ENCODE measurements at regions not wholly inside any gene's neighbourhood (a gene's known extent, or its start where the extent isn't known, plus 50 kb on each side); places are given as distances from the start of the nearest gene placed in this dataset.

DNA sequence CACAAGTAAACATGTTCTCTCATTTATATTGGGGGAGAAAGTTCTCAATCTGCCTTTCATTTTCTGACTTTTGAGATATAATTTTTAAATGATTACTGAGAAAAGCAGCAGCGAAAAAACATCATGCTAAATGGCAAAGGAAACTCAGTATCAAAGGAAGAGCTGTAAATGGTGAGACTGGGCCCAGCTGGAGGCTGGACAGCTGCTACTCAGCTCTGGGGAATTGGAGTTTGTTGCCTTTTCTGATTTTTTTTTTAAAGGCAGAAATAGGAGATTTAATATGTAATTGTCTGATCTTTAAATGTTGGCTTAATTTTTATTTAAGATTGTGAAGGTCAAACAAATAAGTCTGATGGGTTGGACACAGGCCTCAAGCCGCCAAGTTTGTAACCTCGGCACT lies 137.1 kb upstream of the TACR1 start:
- Histone ChIP-seq H3K9me3 (no peaks in the 10 kb centered on the region), H3K27me3 (no peaks in the 10 kb centered on the region), H3K4me3 (no peak overlapping the region), H3K36me3 (no peaks in the 10 kb centered on the region), H3K27ac (no peak overlapping the region), H3K4me1 (no peaks in the 10 kb centered on the region)
- WGBS (ENCODE audit: insufficient coverage, low coverage, low lambda C conversion rate, missing lambda C conversion rate), result 71% methylated on average over 3 of the region's 3 CpGs
- ATAC-seq, result no peak
- TF ChIP-seq, protein P1, sequence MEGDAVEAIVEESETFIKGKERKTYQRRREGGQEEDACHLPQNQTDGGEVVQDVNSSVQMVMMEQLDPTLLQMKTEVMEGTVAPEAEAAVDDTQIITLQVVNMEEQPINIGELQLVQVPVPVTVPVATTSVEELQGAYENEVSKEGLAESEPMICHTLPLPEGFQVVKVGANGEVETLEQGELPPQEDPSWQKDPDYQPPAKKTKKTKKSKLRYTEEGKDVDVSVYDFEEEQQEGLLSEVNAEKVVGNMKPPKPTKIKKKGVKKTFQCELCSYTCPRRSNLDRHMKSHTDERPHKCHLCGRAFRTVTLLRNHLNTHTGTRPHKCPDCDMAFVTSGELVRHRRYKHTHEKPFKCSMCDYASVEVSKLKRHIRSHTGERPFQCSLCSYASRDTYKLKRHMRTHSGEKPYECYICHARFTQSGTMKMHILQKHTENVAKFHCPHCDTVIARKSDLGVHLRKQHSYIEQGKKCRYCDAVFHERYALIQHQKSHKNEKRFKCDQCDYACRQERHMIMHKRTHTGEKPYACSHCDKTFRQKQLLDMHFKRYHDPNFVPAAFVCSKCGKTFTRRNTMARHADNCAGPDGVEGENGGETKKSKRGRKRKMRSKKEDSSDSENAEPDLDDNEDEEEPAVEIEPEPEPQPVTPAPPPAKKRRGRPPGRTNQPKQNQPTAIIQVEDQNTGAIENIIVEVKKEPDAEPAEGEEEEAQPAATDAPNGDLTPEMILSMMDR (IDR thresholded peaks at IDR 0.05), result no peak
- TF ChIP-seq POLR2A (IDR thresholded peaks at IDR 0.05), result no peak
- no peak for DNase-seq
- intact Hi-C loops (cut with DNase I), result no loop called here

DNA sequence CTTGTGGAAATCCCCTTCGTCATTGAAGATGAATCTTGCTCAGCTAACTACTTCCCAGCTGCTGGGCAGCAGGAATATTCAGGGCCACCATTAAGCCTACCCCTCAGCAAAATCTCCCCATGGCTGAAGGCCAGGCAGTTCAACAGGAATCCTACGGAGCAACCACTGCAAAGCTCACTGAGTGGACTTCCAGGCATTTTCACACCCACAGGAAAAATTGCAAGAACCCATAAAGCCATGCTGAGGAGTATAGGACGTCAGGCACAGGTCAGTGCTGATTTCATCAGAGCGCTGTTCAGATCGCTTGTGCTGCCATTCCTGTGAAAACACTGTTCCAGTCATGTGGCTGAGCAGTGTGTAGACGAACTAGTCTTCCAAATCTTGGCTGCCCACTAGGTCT lies 134.8 kb upstream of the TACR1 start:
- no peak for DNase-seq

DNA sequence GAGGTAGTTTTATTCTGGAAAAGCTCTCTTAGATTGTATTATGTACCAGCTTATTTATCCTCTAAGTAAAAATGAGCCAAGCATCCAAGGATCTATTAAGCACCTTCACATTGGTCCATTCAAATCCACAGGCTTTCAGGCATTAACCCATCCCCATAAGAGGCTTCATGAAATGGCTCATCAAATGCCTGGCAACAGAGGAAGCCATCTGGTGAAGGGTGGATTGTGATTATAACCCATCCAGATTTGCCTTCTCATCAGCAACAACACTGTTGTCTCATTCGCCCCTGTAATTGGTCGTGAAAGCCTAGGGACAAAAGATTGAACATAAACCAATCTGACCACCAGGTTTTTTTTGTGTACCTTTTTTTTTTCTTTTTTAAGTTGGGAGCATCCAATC lies 134.3 kb upstream of the TACR1 start:
- Histone ChIP-seq H3K4me1 (no peaks in the 10 kb centered on the region), H3K4me3 (no peak overlapping the region), H3K9me3 (no peaks in the 10 kb centered on the region), H3K27ac (no peak overlapping the region), H3K36me3 (no peaks in the 10 kb centered on the region), H3K27me3 (no peaks in the 10 kb centered on the region)
- DNase-seq, result no peak
- 72% methylated on average over 2 of the region's 2 CpGs for WGBS (ENCODE audit: insufficient coverage, low coverage, low lambda C conversion rate, missing lambda C conversion rate)
- intact Hi-C loops (cut with DNase I), result no loop called here
- no peak for ATAC-seq
- TF ChIP-seq, protein P1 (IDR thresholded peaks at IDR 0.05), result no peak
- no peak for TF ChIP-seq POLR2A (IDR thresholded peaks at IDR 0.05)

More for the DNA sequence above, 134.8 kb upstream of the TACR1 start:
- H3K4me1 ChIP-seq, result no peaks in the 10 kb centered on the region
- no peak overlapping the region for H3K4me3 ChIP-seq
- TF ChIP-seq, protein P1 (IDR thresholded peaks at IDR 0.05), result no peak
- no peak for TF ChIP-seq POLR2A (IDR thresholded peaks at IDR 0.05)
- H3K27ac ChIP-seq, result no peak overlapping the region
- intact Hi-C loops (cut with DNase I), result no loop called here
- H3K27me3 ChIP-seq, result no peaks in the 10 kb centered on the region
- 50% methylated on average over 4 of the region's 6 CpGs for WGBS (ENCODE audit: insufficient coverage, low coverage, low lambda C conversion rate, missing lambda C conversion rate)
- H3K9me3 ChIP-seq, result no peaks in the 10 kb centered on the region
- H3K36me3 ChIP-seq, result no peaks in the 10 kb centered on the region
- no peak for ATAC-seq

DNA sequence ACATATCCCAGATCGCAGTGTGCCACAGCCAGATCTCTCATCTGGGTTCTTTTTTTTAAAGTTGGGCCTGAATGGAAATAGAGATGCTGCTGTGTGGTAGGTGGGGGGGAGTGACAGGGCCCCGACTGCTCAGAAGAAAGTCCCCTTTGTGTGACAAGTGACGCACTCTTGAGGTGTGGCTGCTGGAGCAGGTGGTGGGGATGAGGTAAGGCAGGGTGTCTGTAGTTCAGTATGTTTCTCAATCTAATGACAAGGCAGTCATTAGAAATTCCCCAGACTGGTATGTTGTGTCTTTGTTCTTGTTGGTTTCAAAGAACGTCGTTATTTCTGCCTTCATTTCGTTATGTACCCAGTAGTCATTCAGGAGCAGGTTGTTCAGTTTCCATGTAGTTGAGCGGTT lies 128.8 kb upstream of the TACR1 start:
- TF ChIP-seq, protein P1 (IDR thresholded peaks at IDR 0.05), result no peak
- TF ChIP-seq POLR2A (IDR thresholded peaks at IDR 0.05), result no peak
- Histone ChIP-seq H3K27ac (no peak overlapping the region), H3K27me3 (no peaks in the 10 kb centered on the region), H3K9me3 (no peaks in the 10 kb centered on the region), H3K4me3 (no peak overlapping the region), H3K4me1 (no peaks in the 10 kb centered on the region), H3K36me3 (no peaks in the 10 kb centered on the region)
- DNase-seq (no peak), ATAC-seq (no peak)
- 65% methylated on average over 6 of the region's 7 CpGs for WGBS (ENCODE audit: insufficient coverage, low coverage, low lambda C conversion rate, missing lambda C conversion rate)
- intact Hi-C loops (cut with DNase I), result no loop called here

DNA sequence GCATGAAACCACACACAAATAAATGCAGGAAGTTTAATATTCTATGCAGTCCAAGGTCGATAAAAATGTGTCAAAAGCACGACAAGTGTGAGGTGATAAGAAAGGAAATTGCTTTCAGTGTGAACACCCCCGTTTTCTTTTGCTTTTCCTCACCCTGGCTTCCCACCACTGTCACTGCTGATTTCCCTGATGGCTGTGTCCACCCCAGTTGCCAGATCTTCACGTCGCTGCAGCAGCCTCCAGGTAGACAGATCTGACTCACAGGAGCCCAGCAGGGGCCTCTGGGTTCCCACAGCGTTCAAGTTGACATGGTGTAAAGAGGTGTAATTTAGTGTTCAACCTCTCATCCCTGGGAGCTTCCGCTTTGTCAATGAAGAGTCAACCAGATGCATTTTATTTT lies 128.0 kb upstream of the TACR1 start:
- Histone ChIP-seq H3K27me3 (no peaks in the 10 kb centered on the region), H3K9me3 (no peaks in the 10 kb centered on the region), H3K36me3 (no peaks in the 10 kb centered on the region), H3K4me3 (no peak overlapping the region), H3K4me1 (no peaks in the 10 kb centered on the region), H3K27ac (no peak overlapping the region)
- WGBS (ENCODE audit: insufficient coverage, low coverage, low lambda C conversion rate, missing lambda C conversion rate), result 16% methylated on average over 5 of the region's 7 CpGs
- no peak for ATAC-seq
- TF ChIP-seq, protein P1 (IDR thresholded peaks at IDR 0.05), result no peak
- no peak for TF ChIP-seq POLR2A (IDR thresholded peaks at IDR 0.05)
- intact Hi-C loops (cut with DNase I), result no loop called here
- no peak for DNase-seq
